ENCODE measurements at regions not wholly inside any gene's neighbourhood (a gene's known extent, or its start where the extent isn't known, plus 50 kb on each side); places are given as distances from the start of the nearest gene placed in this dataset.

DNA sequence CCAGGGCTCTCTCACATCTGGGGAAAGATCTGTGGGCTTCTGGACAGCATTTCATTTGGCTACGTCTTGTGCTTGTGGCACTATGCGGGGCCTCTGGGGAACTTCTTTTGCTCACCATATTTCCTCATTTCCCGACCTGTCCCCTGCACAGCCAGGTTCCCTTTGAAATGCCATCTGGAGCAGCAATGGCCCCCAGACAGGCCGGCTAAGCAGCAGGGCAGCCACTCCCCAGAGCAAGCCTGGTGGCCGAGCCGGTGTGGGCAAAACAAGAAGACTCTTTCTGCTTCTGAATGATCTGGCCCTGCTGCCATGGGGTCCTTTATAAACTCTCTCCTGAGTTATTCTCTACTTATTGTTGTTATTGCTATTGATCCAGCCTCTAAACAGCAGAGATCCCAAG lies 190.7 kb upstream of the NECTIN1 start (continued):
- TF ChIP-seq ZBTB7B (CRISPR knock-in tag; IDR thresholded peaks at IDR 0.05) (no peak), STAG1 (CRISPR knock-in tag; IDR thresholded peaks at IDR 0.05) (no peak), HOXA5 (CRISPR knock-in tag; IDR thresholded peaks at IDR 0.05) (no peak), ZNF737 (CRISPR knock-in tag; IDR thresholded peaks at IDR 0.05; ENCODE audit: borderline replicate concordance) (no peak), KLF11 (CRISPR knock-in tag; IDR thresholded peaks at IDR 0.05) (no peak)
- TF ChIP-seq, protein P1, sequence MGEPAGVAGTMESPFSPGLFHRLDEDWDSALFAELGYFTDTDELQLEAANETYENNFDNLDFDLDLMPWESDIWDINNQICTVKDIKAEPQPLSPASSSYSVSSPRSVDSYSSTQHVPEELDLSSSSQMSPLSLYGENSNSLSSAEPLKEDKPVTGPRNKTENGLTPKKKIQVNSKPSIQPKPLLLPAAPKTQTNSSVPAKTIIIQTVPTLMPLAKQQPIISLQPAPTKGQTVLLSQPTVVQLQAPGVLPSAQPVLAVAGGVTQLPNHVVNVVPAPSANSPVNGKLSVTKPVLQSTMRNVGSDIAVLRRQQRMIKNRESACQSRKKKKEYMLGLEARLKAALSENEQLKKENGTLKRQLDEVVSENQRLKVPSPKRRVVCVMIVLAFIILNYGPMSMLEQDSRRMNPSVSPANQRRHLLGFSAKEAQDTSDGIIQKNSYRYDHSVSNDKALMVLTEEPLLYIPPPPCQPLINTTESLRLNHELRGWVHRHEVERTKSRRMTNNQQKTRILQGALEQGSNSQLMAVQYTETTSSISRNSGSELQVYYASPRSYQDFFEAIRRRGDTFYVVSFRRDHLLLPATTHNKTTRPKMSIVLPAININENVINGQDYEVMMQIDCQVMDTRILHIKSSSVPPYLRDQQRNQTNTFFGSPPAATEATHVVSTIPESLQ (CRISPR knock-in tag; conservative IDR thresholded peaks at IDR 0.05) = no peak

DNA sequence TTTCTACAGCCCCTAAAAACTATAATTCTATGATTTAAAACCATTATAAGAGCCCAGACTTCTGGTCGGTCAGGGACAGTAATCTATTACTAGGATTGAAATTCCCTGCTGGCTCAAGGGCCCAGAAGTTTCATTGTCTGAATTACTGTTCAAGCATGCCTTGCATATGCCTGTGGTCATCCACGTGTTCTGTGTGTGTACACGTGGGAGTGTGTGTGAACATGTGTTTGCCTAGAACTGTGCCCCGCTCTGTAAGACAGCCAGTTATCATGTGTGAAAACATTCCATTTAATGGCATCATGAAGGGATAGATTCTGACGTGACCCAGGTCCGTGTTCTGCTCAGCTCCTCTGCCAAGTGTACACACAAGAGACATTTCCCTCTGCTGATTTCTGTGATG lies 189.3 kb upstream of the NECTIN1 start:
- H3K27me3 ChIP-seq (ENCODE audit: control insufficient read depth in 1 of 2, insufficient read depth in 2 of 2, low read length in 2 of 2) = peaks cover 6 to 47% of the 10 kb centered on the region in 2 experiments
- ChIA-PET CTCF (ENCODE audit: low intra/inter-chr PET ratio, low total read pairs) (no interaction called here), POLR2A (no interaction called here)
- no peak for FAIRE-seq
- in situ Hi-C loops (cut with HindIII; ENCODE audit: extremely low pct_ligation_motif_present, low pct_unique_long_range_greater_than_20kb) = no loop called here
- ATAC-seq = no peak
- no peaks in the 10 kb centered on the region for H3K79me2 ChIP-seq (ENCODE audit: insufficient read depth, low read length)
- intact Hi-C loops (cut with micrococcal nuclease; ENCODE audit: unreplicated experiment) = no loop called here
- no peak overlapping the region for H3K27ac ChIP-seq (ENCODE audit: extremely low read length, insufficient read depth, low read length)
- H3K4me2 ChIP-seq (ENCODE audit: low read depth, low read length) = no peak overlapping the region
- WGBS (ENCODE audit: low lambda C conversion rate) = 9% methylated on average over 6 of the region's 6 CpGs
- H3K4me3 ChIP-seq (replicated peaks in 1 of 3; ENCODE audit: insufficient read depth in 1 of 3, low read depth in 2 of 3, low read length in 3 of 3) = no peak overlapping the region
- H3K36me3 ChIP-seq (replicated peaks in 1 of 2; ENCODE audit: control insufficient read depth in 1 of 2, insufficient read depth in 2 of 2, low read length in 2 of 2) = no peaks in the 10 kb centered on the region
- BruUV-seq (replicated peaks) = no TSS peak
- DNase-seq (ENCODE audit: low spot score) = no peak
- no peaks in the 10 kb centered on the region for H3K4me1 ChIP-seq (ENCODE audit: insufficient read depth, low read length)
- H3K9me3 ChIP-seq (ENCODE audit: low read length) = no peaks in the 10 kb centered on the region
- no peak for TF ChIP-seq LCORL (IDR thresholded peaks at IDR 0.05)
- TF ChIP-seq LCORL (CRISPR knock-in tag; IDR thresholded peaks at IDR 0.05) = no peak
- TF ChIP-seq ZNF772 (CRISPR knock-in tag; IDR thresholded peaks at IDR 0.05) = no peak
- TF ChIP-seq, protein P2, sequence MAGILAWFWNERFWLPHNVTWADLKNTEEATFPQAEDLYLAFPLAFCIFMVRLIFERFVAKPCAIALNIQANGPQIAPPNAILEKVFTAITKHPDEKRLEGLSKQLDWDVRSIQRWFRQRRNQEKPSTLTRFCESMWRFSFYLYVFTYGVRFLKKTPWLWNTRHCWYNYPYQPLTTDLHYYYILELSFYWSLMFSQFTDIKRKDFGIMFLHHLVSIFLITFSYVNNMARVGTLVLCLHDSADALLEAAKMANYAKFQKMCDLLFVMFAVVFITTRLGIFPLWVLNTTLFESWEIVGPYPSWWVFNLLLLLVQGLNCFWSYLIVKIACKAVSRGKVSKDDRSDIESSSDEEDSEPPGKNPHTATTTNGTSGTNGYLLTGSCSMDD (CRISPR knock-in tag; IDR thresholded peaks at IDR 0.05) = no peak
- TF ChIP-seq, protein P3, sequence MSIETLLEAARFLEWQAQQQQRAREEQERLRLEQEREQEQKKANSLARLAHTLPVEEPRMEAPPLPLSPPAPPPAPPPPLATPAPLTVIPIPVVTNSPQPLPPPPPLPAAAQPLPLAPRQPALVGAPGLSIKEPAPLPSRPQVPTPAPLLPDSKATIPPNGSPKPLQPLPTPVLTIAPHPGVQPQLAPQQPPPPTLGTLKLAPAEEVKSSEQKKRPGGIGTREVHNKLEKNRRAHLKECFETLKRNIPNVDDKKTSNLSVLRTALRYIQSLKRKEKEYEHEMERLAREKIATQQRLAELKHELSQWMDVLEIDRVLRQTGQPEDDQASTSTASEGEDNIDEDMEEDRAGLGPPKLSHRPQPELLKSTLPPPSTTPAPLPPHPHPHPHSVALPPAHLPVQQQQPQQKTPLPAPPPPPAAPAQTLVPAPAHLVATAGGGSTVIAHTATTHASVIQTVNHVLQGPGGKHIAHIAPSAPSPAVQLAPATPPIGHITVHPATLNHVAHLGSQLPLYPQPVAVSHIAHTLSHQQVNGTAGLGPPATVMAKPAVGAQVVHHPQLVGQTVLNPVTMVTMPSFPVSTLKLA (IDR thresholded peaks at IDR 0.05) = peak; percentile 97
- TF ChIP-seq SNRNP70 (IDR thresholded peaks at IDR 0.05; ENCODE audit: low read depth, low read length) = no peak
- H3K9ac ChIP-seq (ENCODE audit: insufficient read depth, low read depth, low read length) = no peak overlapping the region
- no peak overlapping the region for H2AFZ ChIP-seq (ENCODE audit: low read length)
- H4K20me1 ChIP-seq (ENCODE audit: insufficient read depth, low read length) = no peaks in the 10 kb centered on the region

All from HepG2 (cell line).